GM06990 (cell line): ENCODE measurements at regions not wholly inside any gene's neighbourhood (a gene's known extent, or its start where the extent isn't known, plus 50 kb on each side); places are given as distances from the start of the nearest gene placed in this dataset.

Experiments
- DNase-seq: peaks from one replicate; pipeline ENCODE4 v3.0.0-alpha.2; 2011; ENCODE audit not compliant: insufficient read length; ENCODE audit errors: extremely low read depth
- H3K27me3 ChIP-seq: replicated peaks from 2 replicates; pipeline ENCODE4 v1.6.0; 2011; ENCODE audit warnings: low read length; ENCODE audit not compliant: control insufficient read depth, insufficient read depth
- H3K36me3 ChIP-seq: 2 replicates; pipeline ENCODE4 v1.5.1; 2011; ENCODE audit warnings: low read length; ENCODE audit not compliant: control insufficient read depth, insufficient read depth
- H3K4me3 ChIP-seq: replicated peaks from 2 replicates; pipeline ENCODE4 v1.5.1; 2011; ENCODE audit warnings: low read depth, mild to moderate bottlenecking, control low read depth, low read length
- TF ChIP-seq, protein P1 (sequence below): IDR thresholded peaks from 2 replicates; pipeline ENCODE4 v1.5.1; 2011; ENCODE audit warnings: low read length, control low read depth, mild to moderate bottlenecking, inconsistent platforms; ENCODE audit not compliant: insufficient read depth, poor library complexity, severe bottlenecking

DNA sequence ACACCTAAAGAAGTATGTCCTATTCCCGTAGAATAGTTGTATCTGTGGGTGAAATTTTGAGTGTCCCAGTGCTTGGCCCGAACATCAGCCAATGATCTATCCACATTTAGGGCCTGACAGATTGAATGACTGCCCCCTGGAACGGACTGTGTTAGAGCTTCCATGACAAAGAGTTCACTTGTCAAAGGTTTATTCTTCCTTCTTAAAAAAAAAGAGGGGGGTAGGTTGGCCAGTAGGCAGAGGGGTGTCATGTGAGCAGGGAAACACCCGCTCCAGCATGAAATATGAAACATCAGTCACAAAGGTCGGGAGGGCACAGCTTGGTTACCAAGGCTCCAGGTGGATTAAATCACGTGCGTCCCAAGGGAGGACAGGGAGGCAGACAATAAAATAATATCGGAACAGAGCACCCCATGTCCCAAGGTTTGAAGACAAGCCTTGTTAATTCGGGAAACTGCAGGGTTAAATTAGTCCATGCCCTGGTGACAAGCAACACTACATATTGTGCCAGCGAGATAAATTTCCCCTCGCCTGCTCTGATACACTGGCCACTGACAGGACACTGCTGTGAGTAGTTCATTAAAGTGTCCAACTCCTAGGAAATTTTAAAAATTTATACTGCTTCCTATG, 401.2 kb downstream of the IRX1 start:
- TF ChIP-seq, protein P1, sequence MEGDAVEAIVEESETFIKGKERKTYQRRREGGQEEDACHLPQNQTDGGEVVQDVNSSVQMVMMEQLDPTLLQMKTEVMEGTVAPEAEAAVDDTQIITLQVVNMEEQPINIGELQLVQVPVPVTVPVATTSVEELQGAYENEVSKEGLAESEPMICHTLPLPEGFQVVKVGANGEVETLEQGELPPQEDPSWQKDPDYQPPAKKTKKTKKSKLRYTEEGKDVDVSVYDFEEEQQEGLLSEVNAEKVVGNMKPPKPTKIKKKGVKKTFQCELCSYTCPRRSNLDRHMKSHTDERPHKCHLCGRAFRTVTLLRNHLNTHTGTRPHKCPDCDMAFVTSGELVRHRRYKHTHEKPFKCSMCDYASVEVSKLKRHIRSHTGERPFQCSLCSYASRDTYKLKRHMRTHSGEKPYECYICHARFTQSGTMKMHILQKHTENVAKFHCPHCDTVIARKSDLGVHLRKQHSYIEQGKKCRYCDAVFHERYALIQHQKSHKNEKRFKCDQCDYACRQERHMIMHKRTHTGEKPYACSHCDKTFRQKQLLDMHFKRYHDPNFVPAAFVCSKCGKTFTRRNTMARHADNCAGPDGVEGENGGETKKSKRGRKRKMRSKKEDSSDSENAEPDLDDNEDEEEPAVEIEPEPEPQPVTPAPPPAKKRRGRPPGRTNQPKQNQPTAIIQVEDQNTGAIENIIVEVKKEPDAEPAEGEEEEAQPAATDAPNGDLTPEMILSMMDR: no peak
- no peaks in the 10 kb centered on the region for H3K27me3 ChIP-seq
- DNase-seq: no peak
- H3K4me3 ChIP-seq: no peak overlapping the region
- no peaks in the 10 kb centered on the region for H3K36me3 ChIP-seq

DNA sequence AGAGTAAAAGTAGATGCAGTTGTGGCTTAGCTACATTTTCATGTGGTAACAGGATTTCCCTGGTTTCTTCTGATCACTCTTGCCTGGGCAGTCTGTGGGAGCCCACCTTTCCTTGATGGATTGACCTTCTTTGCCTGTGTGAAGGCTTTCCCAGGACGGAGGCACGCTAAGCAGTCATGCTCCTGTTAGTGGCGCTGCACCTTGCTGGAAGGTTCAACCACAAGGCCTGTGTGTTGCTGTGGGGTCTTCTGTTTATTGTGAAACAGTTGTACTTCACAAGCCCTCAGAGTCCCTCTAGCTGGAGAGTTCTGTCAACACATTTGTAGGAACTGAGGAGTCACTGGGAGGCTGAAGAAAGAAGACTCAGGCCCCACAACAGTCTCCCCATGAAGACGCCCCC, 402.0 kb downstream of the IRX1 start:
- DNase-seq: no peak
- Histone ChIP-seq H3K4me3 (no peak overlapping the region), H3K36me3 (no peaks in the 10 kb centered on the region), H3K27me3 (no peaks in the 10 kb centered on the region)
- TF ChIP-seq, protein P1: no peak

DNA sequence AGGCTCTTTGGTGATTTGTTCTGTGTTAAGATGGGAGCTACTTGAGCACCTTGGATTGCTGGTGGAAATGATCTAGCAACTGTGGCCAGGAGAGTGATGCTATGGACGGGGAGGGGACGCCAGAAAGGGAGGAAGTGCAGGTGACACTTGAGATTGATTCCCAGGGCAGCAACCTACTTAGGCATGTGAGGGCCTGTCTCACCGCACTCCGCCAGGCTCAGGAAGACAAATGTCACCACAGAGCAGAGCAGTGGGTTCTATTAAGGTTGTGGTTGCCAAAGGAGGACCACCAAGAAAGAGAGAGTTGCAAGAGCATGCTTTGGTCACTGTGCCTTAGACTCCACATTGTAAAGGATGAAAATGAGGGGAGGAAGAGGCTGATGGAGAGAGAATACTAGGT, 404.3 kb downstream of the IRX1 start:
- TF ChIP-seq, protein P1: no peak
- H3K4me3 ChIP-seq: no peak overlapping the region

DNA sequence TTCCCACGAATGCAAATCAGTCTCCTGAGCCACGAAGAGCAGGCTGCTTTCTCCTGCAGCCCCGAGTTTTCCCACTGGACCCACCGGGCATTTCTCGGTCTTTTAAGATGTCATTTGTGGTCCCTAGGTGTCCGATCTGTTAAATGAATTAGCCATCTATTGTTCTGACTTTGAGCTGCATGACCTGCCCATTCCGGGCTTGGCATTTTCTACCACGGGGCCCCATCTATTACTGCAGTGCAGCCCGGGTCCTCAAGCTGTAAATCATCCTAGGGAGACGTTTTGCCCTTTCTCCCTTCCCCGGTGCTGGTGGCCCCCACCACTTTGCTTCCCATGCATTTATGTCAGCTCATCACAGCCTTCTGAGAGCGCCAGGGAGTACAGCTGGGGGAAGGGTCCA, 405.4 kb downstream of the IRX1 start:
- no peaks in the 10 kb centered on the region for H3K36me3 ChIP-seq
- H3K27me3 ChIP-seq: no peaks in the 10 kb centered on the region
- DNase-seq: no peak
- H3K4me3 ChIP-seq: no peak overlapping the region
- TF ChIP-seq, protein P1: no peak

More for the DNA sequence above, 404.3 kb downstream of the IRX1 start:
- no peaks in the 10 kb centered on the region for H3K36me3 ChIP-seq
- no peaks in the 10 kb centered on the region for H3K27me3 ChIP-seq
- DNase-seq: no peak

DNA sequence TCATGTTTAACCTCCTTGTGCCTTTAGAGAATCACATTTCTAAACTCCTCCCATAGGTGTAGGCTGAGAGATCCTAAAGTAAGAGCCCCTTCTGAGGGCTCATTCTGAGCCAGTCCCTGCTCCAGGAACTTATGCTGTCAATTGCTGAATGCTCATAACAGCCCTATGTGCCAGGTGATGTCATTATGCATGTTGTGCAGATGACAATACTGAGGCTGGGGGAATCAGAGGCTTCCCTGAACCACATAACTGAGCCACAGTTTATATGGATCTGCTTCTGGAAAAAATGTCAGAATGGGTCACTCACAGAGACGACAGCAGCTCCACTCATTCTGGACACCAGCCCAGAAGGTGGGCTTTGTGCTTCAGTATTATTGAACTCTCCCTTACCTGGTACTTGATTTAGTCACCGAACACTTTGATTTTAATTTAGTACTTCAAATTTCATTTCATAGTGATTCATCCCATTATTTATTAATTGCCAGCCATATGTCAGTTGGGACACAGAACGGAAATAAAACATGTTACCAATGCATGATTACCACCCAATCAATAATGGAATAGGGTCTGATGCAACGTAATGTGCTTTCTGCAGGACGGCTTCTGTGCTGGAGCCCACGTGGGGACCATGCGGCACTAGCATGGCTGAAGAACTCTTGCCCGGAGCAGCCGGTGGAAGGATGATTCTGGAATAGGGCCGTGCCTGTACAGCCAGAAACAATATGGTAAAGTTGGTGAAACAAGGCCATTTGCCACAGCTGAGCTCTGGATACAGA, 406.3 kb downstream of the IRX1 start:
- DNase-seq: no peak
- TF ChIP-seq, protein P1: no peak
- Histone ChIP-seq H3K36me3 (no peaks in the 10 kb centered on the region), H3K4me3 (no peak overlapping the region), H3K27me3 (no peaks in the 10 kb centered on the region)
